ENCODE measurements at regions not wholly inside any gene's neighbourhood (a gene's known extent, or its start where the extent isn't known, plus 50 kb on each side); places are given as distances from the start of the nearest gene placed in this dataset.

- TF ChIP-seq PTRF (tag; IDR thresholded peaks at IDR 0.05), result peak; percentile 90
- TF ChIP-seq CHD7 (IDR thresholded peaks at IDR 0.05; ENCODE audit: low read depth, low read length), result no peak
- TF ChIP-seq ZNF609 (CRISPR knock-in tag; IDR thresholded peaks at IDR 0.05; ENCODE audit: borderline replicate concordance), result no peak
- TF ChIP-seq, protein P1, sequence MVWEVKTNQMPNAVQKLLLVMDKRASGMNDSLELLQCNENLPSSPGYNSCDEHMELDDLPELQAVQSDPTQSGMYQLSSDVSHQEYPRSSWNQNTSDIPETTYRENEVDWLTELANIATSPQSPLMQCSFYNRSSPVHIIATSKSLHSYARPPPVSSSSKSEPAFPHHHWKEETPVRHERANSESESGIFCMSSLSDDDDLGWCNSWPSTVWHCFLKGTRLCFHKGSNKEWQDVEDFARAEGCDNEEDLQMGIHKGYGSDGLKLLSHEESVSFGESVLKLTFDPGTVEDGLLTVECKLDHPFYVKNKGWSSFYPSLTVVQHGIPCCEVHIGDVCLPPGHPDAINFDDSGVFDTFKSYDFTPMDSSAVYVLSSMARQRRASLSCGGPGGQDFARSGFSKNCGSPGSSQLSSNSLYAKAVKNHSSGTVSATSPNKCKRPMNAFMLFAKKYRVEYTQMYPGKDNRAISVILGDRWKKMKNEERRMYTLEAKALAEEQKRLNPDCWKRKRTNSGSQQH (CRISPR knock-in tag; IDR thresholded peaks at IDR 0.05), result 0 out of 2 replicates have a peak, but pooled peaks have one; percentile 47
- TF ChIP-seq ARID1B (IDR thresholded peaks at IDR 0.05), result no peak
- TF ChIP-seq NFXL1 (CRISPR knock-in tag; IDR thresholded peaks at IDR 0.05), result peak; percentile 85
- TF ChIP-seq ZNF165 (CRISPR knock-in tag; IDR thresholded peaks at IDR 0.05; ENCODE audit: borderline replicate concordance), result peak; percentile 69; the same call in 1 of the 2 replicates
- no peak for TF ChIP-seq SMAD1 (IDR thresholded peaks at IDR 0.05; ENCODE audit: low read depth, low read length, partially characterized antibody)
- TF ChIP-seq MAZ (CRISPR knock-in tag; conservative IDR thresholded peaks at IDR 0.05 in 1 of 2, IDR thresholded peaks at IDR 0.05 in 1 of 2), result no peak
Observed at GRCh38 chr12:131606218-131606901, 104.5 kb upstream of the SFSWAP start (continued).
